NOMO-1 (cell line): ENCODE measurements at regions not wholly inside any gene's neighbourhood (a gene's known extent, or its start where the extent isn't known, plus 50 kb on each side); places are given as distances from the start of the nearest gene placed in this dataset.
A peak's percentile ranks its signal among the peaks of the same experiment; 100 is the strongest.

Experiments used
- DNase-seq, 2 experiments: peaks; one replicate each; lab custom pipeline; 2025; ENCODE audit not compliant: unreplicated experiment in 2 of 2; lab: John Stamatoyannopoulos, UW

- no peak for DNase-seq
Measured at GRCh38 chr17:73694491-73694890, 50.2 kb upstream of the SDK2 start.

- peak; percentile 18 to 20 for DNase-seq
Measured at GRCh38 chr17:73695035-73695738, 50.9 kb upstream of the SDK2 start.

- DNase-seq, result no peak
Measured at GRCh38 chr17:73696251-73696650, 52.0 kb upstream of the SDK2 start.

- no peak for DNase-seq
Measured at GRCh38 chr17:73697872-73698271, 53.6 kb upstream of the SDK2 start.

- no peak for DNase-seq
Measured at GRCh38 chr17:73698966-73699365, 54.7 kb upstream of the SDK2 start.

- no peak for DNase-seq
Measured at GRCh38 chr17:73701701-73702100, 57.5 kb upstream of the SDK2 start.

GRCh38 chr17:73703192-73703591 lies 58.9 kb upstream of the SDK2 start:
- DNase-seq, result no peak

- DNase-seq, result no peak
Measured at GRCh38 chr17:73703917-73704316, 59.7 kb upstream of the SDK2 start.

- no peak for DNase-seq
Measured at GRCh38 chr17:73705594-73705993, 61.3 kb upstream of the SDK2 start.

- no peak for DNase-seq
Measured at GRCh38 chr17:73706428-73706827, 62.2 kb upstream of the SDK2 start.

GRCh38 chr17:73706858-73707257 lies 62.6 kb upstream of the SDK2 start:
- no peak for DNase-seq

- no peak for DNase-seq
Measured at GRCh38 chr17:73707358-73707757, 63.1 kb upstream of the SDK2 start.

GRCh38 chr17:73710095-73710592 lies 65.9 kb upstream of the SDK2 start:
- peak in 1 of 2 experiments; percentile 10 for DNase-seq

GRCh38 chr17:73711184-73711583 lies 66.9 kb upstream of the SDK2 start:
- peak; percentile 69 to 80 for DNase-seq

GRCh38 chr17:73711916-73712315 lies 67.7 kb upstream of the SDK2 start:
- no peak for DNase-seq

- no peak for DNase-seq
Measured at GRCh38 chr17:73713136-73713535, 68.9 kb upstream of the SDK2 start.

- DNase-seq, result no peak
Measured at GRCh38 chr17:73715769-73716168, 71.5 kb upstream of the SDK2 start.

GRCh38 chr17:73717690-73718089 lies 73.4 kb upstream of the SDK2 start:
- no peak for DNase-seq

GRCh38 chr17:73718362-73718761 lies 74.1 kb upstream of the SDK2 start:
- no peak for DNase-seq

GRCh38 chr17:73718912-73719311 lies 74.7 kb upstream of the SDK2 start:
- peak in 1 of 2 experiments; percentile 2 for DNase-seq

- DNase-seq, result no peak
Measured at GRCh38 chr17:73719588-73720071, 75.4 kb upstream of the SDK2 start.

- no peak for DNase-seq
Measured at GRCh38 chr17:73720187-73720834, 76.1 kb upstream of the SDK2 start.
